HCT116 (cell line): ENCODE measurements at regions not wholly inside any gene's neighbourhood (a gene's known extent, or its start where the extent isn't known, plus 50 kb on each side); places are given as distances from the start of the nearest gene placed in this dataset.

ENCODE experiments used
- ATAC-seq: fragments of 200-7000 bp; cut with Tn5 transposase; 2 replicates; pipeline ENCODE4 v1.9.1; 2020; ENCODE audit warnings: mild to moderate bottlenecking, moderate library complexity
- BruUV-seq: library from RNA; stranded (reverse); fragments of 400-500 nt; replicated peaks from 2 replicates; lab custom pipeline; 2021; lab: Mats Ljungman, UMichigan
- CTCF ChIA-PET: fragments of 300-600 bp; sonication (Branson Sonifier 250); formaldehyde crosslinking; loops from one replicate; lab custom pipeline; 2021; ENCODE audit warnings: antibody characterized with exemption; lab: Charles Lee
- POLR2A ChIA-PET: fragments of 300-600, 350-600 bp; sonication (Branson Sonifier 250); formaldehyde crosslinking; loops from one replicate; lab custom pipeline; 2021; ENCODE audit warnings: antibody characterized with exemption; lab: Charles Lee
- RAD21 ChIA-PET, 2 experiments: fragments of 300-600 bp; sonication (Branson Sonifier 250); formaldehyde crosslinking; loops; one replicate each; lab custom pipeline; 2023; ENCODE audit warnings: low total read pairs in 2 of 2; ENCODE audit not compliant: uncharacterized antibody in 2 of 2, unreplicated experiment in 2 of 2, low non-redundant PET in 1 of 2; lab: Charles Lee
- DNase-seq: peaks from one replicate; pipeline ENCODE4 v3.0.0-alpha.2; 2010; ENCODE audit warnings: low read depth, low spot score
- H2AFZ ChIP-seq: fragments of 200-600 bp; shearing (Covaris generic), sonication (generic); 2 replicates; pipeline ENCODE4 v1.6.1; 2017; ENCODE audit warnings: low read depth, mixed run types, mixed read lengths, antibody characterized with exemption, low read length; ENCODE audit not compliant: poor library complexity, severe bottlenecking
- H3K27ac ChIP-seq: 2 replicates; pipeline ENCODE4 v1.5.1; 2012; ENCODE audit warnings: low read depth, low read length
- H3K27me3 ChIP-seq: fragments of 200-600 bp; sonication (generic); 2 replicates; pipeline ENCODE4 v1.6.1; 2016; ENCODE audit warnings: mixed run types, low read length, mixed read lengths; ENCODE audit not compliant: insufficient read depth
- H3K36me3 ChIP-seq, 2 experiments: fragments of 200-500 bp in 1 of 2; fragments of 200-600 bp in 1 of 2; sonication (Bioruptor generic) in 1 of 2; sonication (generic) in 1 of 2; 2 replicates each; pipeline versions ENCODE4 v1.5.1 to v1.6.1; 2014 to 2016; ENCODE audit warnings: low read length in 2 of 2, inconsistent platforms in 1 of 2, mixed read lengths in 1 of 2, mixed run types in 1 of 2; ENCODE audit not compliant: insufficient read depth in 2 of 2, control insufficient read depth in 1 of 2
- H3K4me1 ChIP-seq, 2 experiments: fragments of 200-600 bp in 1 of 2; sonication (generic) in 1 of 2; 2 replicates each; pipeline versions ENCODE4 v1.5.1 to v1.6.1; 2012 to 2017; ENCODE audit warnings: low read length in 2 of 2, inconsistent platforms in 1 of 2, mild to moderate bottlenecking in 1 of 2, mixed read lengths in 1 of 2, mixed run types in 1 of 2, moderate library complexity in 1 of 2; ENCODE audit not compliant: insufficient read depth in 2 of 2, control insufficient read depth in 1 of 2
- H3K4me2 ChIP-seq: fragments of 200-600 bp; sonication (generic); 2 replicates; pipeline ENCODE4 v1.6.1; 2017; ENCODE audit warnings: mixed run types, low read length, mixed read lengths
- H3K4me3 ChIP-seq, 2 experiments: fragments of 200-600 bp in 1 of 2; sonication (generic) in 1 of 2; replicated peaks in 1 of 2; 2 replicates each; pipeline ENCODE4 v1.5.1; 2011 to 2016; ENCODE audit warnings: low read length in 2 of 2, control low read depth in 1 of 2, low read depth in 1 of 2, mild to moderate bottlenecking in 1 of 2, mixed read lengths in 1 of 2, mixed run types in 1 of 2
- H3K79me2 ChIP-seq: fragments of 200-600 bp; sonication (generic); 2 replicates; pipeline ENCODE4 v1.6.1; 2017; ENCODE audit warnings: mild to moderate bottlenecking, mixed run types, low read length, moderate library complexity, mixed read lengths; ENCODE audit not compliant: insufficient read depth
- H3K9ac ChIP-seq: fragments of 200-600 bp; sonication (generic); 2 replicates; pipeline ENCODE4 v1.6.1; 2016; ENCODE audit warnings: low read length, mixed read lengths
- H3K9me2 ChIP-seq: fragments of 200-600 bp; sonication (generic), shearing (Covaris generic); 2 replicates; pipeline ENCODE4 v1.6.1; 2017; ENCODE audit warnings: mixed run types, mild to moderate bottlenecking, moderate library complexity; ENCODE audit not compliant: insufficient read depth
- H3K9me3 ChIP-seq, 2 experiments: fragments of 200-500 bp in 1 of 2; fragments of 200-600 bp in 1 of 2; sonication (Bioruptor generic) in 1 of 2; sonication (generic) in 1 of 2; 2 replicates each; pipeline ENCODE4 v1.6.1; 2014 to 2017; ENCODE audit warnings: low read length in 2 of 2, mixed read lengths in 2 of 2, inconsistent platforms in 1 of 2, low read depth in 1 of 2, mild to moderate bottlenecking in 1 of 2, mixed run types in 1 of 2, moderate library complexity in 1 of 2; ENCODE audit not compliant: control insufficient read depth in 1 of 2, insufficient read depth in 1 of 2
- H4K20me1 ChIP-seq: fragments of 200-600 bp; sonication (generic), shearing (Covaris generic); 2 replicates; pipeline ENCODE4 v1.6.1; 2017; ENCODE audit warnings: mixed run types, mild to moderate bottlenecking, moderate library complexity; ENCODE audit not compliant: insufficient read depth
- EGR1 ChIP-seq: IDR thresholded peaks from 2 replicates; pipeline ENCODE4 v1.6.1; 2012; ENCODE audit warnings: low read depth
- ELF1 ChIP-seq: IDR thresholded peaks from 2 replicates; pipeline ENCODE4 v1.6.1; 2012; ENCODE audit warnings: low read depth, borderline replicate concordance
- FOSL1 ChIP-seq: IDR thresholded peaks from 2 replicates; pipeline ENCODE4 v1.6.1; 2012; ENCODE audit warnings: low read depth
- JUND ChIP-seq: IDR thresholded peaks from 2 replicates; pipeline ENCODE4 v1.6.1; 2012
- POLR2A ChIP-seq: IDR thresholded peaks from 2 replicates; pipeline ENCODE4 v1.7.0; 2011; ENCODE audit warnings: borderline replicate concordance; ENCODE audit not compliant: insufficient read depth, insufficient read length; ENCODE audit errors: extremely low read depth
- RAD21 ChIP-seq: IDR thresholded peaks from 2 replicates; pipeline ENCODE4 v1.6.1; 2012; ENCODE audit warnings: low read depth, mild to moderate bottlenecking
- SIN3A ChIP-seq: IDR thresholded peaks from 2 replicates; pipeline ENCODE4 v1.6.1; 2012; ENCODE audit warnings: low read depth
- YY1 ChIP-seq: IDR thresholded peaks from 2 replicates; pipeline ENCODE4 v1.6.1; 2011; ENCODE audit warnings: low read length, low read depth, moderate library complexity, mild to moderate bottlenecking; ENCODE audit not compliant: insufficient replicate concordance; ENCODE audit errors: extremely low read depth
- intact Hi-C: fragments of 100-400 bp; cut with micrococcal nuclease; formaldehyde crosslinking; loops from 2 replicates; pipeline ENCODE4 v1.10.0; 2022

- Histone ChIP-seq H4K20me1 (no peaks in the 10 kb centered on the region), H3K36me3 (no peaks in the 10 kb centered on the region), H2AFZ (no peak overlapping the region), H3K79me2 (no peaks in the 10 kb centered on the region), H3K4me2 (no peak overlapping the region), H3K9me3 (no peaks in the 10 kb centered on the region), H3K4me1 (no peaks in the 10 kb centered on the region), H3K27me3 (peaks cover 39% of the 10 kb centered on the region), H3K9me2 (no peaks in the 10 kb centered on the region), H3K27ac (no peak overlapping the region), H3K9ac (no peak overlapping the region), H3K4me3 (no peak overlapping the region)
- RAD21 ChIA-PET = no interaction called here
- 0 out of 2 replicates have a peak, but pooled peaks have one; percentile 23 for TF ChIP-seq EGR1
- no peak for TF ChIP-seq FOSL1
- POLR2A ChIA-PET = no interaction called here
- intact Hi-C loops = no loop called here
- ATAC-seq (no peak), DNase-seq (no peak)
- CTCF ChIA-PET = no interaction called here
- no TSS peak for BruUV-seq
Observed at GRCh38 chr9:116073826-116074225, 79.8 kb upstream of the PAPPA start.

GRCh38 chr9:116074658-116075057 is 78.9 kb upstream of the PAPPA start:
- CTCF ChIA-PET = no interaction called here
- DNase-seq (no peak), ATAC-seq (no peak)
- Histone ChIP-seq H3K9me3 (no peaks in the 10 kb centered on the region), H3K36me3 (no peaks in the 10 kb centered on the region), H3K4me2 (no peak overlapping the region), H3K4me1 (no peaks in the 10 kb centered on the region), H3K79me2 (no peaks in the 10 kb centered on the region), H2AFZ (no peak overlapping the region), H3K9me2 (no peaks in the 10 kb centered on the region), H4K20me1 (no peaks in the 10 kb centered on the region), H3K27ac (no peak overlapping the region), H3K27me3 (peaks cover 32% of the 10 kb centered on the region), H3K4me3 (no peak overlapping the region), H3K9ac (no peak overlapping the region)
- RAD21 ChIA-PET = no interaction called here
- POLR2A ChIA-PET = no interaction called here
- intact Hi-C loops = no loop called here
- BruUV-seq = no TSS peak
- TF ChIP-seq SIN3A = no peak
- TF ChIP-seq POLR2A = no peak
- no peak for TF ChIP-seq JUND
- TF ChIP-seq ELF1 = no peak
- TF ChIP-seq EGR1 = no peak
- no peak for TF ChIP-seq YY1
- no peak for TF ChIP-seq RAD21
- TF ChIP-seq, all 23 proteins: peak for 0
